Kidney epithelial cell (primary cell): ENCODE measurements at regions not wholly inside any gene's neighbourhood (a gene's known extent, or its start where the extent isn't known, plus 50 kb on each side); places are given as distances from the start of the nearest gene placed in this dataset.

Experiments
- DNase-seq: peaks from one replicate; pipeline ENCODE4 v3.0.0-alpha.2; 2010; ENCODE audit warnings: low read depth
- H3K27me3 ChIP-seq: 2 replicates; pipeline ENCODE4 v1.6.0; 2011; ENCODE audit warnings: low read length; ENCODE audit not compliant: control insufficient read depth, insufficient read depth
- H3K36me3 ChIP-seq: 2 replicates; pipeline ENCODE4 v1.5.1; 2011; ENCODE audit warnings: low read length; ENCODE audit not compliant: control insufficient read depth, insufficient read depth
- H3K4me3 ChIP-seq: 2 replicates; pipeline ENCODE4 v1.5.1; 2011; ENCODE audit warnings: low read depth, mild to moderate bottlenecking, control low read depth, low read length
- TF ChIP-seq, protein P1 (sequence below): IDR thresholded peaks from 2 replicates; pipeline ENCODE4 v1.5.1; 2011; ENCODE audit warnings: mild to moderate bottlenecking, moderate library complexity, low read length, control low read depth, inconsistent platforms; ENCODE audit not compliant: insufficient read depth, poor library complexity, severe bottlenecking

DNA sequence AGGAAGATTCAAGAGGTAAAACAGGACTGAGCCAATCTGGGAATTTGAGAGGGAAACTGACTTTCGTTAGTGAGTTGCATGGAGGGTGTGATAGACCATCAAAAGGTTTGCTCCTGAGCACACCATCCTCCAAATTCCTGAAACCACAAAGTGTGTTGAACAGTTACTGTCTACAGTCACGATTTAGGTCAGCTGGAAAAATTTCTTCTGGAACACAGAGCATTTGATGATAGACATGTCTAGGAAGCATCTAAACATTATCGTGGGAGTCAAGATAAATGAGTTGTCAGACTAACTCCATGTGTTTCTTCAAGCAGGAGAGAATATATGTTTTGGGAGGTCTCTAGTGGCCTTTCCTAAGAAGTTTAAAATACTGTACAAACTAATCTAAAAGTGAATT is 449.4 kb upstream of the SLC14A2 start:
- H3K27me3 ChIP-seq, result no peaks in the 10 kb centered on the region
- no peaks in the 10 kb centered on the region for H3K36me3 ChIP-seq
- TF ChIP-seq, protein P1, sequence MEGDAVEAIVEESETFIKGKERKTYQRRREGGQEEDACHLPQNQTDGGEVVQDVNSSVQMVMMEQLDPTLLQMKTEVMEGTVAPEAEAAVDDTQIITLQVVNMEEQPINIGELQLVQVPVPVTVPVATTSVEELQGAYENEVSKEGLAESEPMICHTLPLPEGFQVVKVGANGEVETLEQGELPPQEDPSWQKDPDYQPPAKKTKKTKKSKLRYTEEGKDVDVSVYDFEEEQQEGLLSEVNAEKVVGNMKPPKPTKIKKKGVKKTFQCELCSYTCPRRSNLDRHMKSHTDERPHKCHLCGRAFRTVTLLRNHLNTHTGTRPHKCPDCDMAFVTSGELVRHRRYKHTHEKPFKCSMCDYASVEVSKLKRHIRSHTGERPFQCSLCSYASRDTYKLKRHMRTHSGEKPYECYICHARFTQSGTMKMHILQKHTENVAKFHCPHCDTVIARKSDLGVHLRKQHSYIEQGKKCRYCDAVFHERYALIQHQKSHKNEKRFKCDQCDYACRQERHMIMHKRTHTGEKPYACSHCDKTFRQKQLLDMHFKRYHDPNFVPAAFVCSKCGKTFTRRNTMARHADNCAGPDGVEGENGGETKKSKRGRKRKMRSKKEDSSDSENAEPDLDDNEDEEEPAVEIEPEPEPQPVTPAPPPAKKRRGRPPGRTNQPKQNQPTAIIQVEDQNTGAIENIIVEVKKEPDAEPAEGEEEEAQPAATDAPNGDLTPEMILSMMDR, result no peak
- no peak for DNase-seq
- no peak overlapping the region for H3K4me3 ChIP-seq

DNA sequence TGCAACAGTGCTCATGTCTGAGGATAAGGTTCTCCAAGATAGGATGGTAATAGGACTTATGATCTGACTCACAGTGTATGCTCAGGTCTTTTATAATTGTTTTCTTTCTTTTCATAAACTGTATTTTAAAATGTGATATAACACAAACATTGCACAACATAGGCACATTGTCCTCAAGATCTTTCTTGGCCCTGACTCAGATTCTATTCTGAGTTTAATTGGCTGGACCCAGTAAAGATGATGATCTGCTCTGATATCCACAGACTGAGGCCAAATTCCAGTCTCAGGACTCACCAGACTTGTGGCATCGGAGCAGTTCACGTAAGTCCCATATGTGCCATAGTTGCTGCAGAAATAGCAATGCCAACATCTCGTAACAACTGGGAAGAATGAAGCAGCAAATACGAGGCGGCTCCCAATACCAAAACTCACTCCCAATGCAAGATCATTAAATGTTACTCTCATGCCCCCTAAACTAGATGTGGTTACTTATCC is 448.9 kb upstream of the SLC14A2 start:
- H3K36me3 ChIP-seq, result no peaks in the 10 kb centered on the region
- no peaks in the 10 kb centered on the region for H3K27me3 ChIP-seq
- DNase-seq, result peak; percentile 56
- H3K4me3 ChIP-seq, result no peak overlapping the region
- TF ChIP-seq, protein P1, result no peak

DNA sequence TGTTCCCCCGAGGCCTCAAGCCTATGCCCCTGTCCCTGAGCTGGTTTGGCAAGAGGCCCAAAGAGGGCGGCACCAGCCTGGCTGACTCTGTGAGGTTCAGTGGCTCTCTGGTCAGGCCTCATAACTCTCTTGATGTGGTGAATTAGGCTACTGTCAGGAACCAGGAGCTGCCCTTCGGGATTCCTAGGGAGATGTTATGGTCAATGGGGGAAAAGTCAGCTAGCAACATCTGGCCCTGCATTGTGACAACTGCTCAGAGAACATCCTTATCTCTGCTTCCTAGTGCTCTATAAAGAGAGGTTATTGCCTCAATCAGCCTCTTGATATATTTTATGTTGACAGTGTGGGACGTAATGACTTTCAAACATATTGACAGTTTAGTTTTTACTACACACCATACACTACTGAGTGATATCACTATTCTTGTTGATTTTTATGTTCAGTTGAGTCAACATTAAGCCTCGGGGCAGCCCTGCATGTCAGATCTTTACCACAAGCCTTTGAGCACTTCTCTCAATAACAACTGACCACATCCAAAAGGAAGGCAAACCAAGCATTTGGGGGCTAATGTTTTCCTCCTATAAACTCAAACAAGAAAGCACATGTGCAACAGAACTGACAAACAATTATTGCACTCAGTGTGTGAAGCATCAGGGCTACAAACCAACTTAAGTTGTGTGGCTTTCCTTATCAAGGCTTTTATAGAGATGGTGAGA is 448.3 kb upstream of the SLC14A2 start:
- H3K27me3 ChIP-seq, result no peaks in the 10 kb centered on the region
- H3K4me3 ChIP-seq, result no peak overlapping the region
- no peaks in the 10 kb centered on the region for H3K36me3 ChIP-seq
- DNase-seq, result no peak
- TF ChIP-seq, protein P1, result no peak

DNA sequence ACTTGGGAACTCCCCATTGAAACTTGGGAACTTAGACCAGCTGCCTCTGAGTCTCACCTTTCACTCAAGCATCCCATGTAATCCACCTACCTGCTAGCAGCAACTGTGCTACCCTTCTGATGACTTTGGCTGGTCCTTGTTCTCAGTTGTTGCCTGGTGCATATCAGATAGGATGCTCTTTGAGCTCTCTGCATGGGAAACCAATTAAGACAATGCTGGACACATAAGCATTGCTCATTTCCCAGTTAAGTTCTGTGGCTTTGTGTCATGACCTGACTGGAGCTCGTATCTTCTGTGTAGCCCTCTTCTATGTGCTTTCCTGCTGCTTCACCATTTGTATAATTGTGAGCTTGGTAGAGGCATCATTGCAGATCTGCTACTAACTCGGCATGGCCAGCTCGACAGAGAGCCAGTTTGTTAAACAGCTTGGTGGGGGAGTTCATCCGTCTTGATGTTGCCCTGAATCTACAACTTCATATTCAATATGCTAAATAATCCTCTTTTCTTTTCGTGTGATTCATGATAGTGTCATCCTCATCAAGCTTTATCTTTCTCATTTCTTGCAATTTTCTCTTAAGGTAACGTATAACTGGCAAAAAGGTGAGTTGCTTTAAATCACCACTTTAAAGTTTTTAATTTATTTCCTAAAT is 447.5 kb upstream of the SLC14A2 start:
- H3K27me3 ChIP-seq, result no peaks in the 10 kb centered on the region
- TF ChIP-seq, protein P1, result no peak
- no peak for DNase-seq
- no peaks in the 10 kb centered on the region for H3K36me3 ChIP-seq
- no peak overlapping the region for H3K4me3 ChIP-seq

DNA sequence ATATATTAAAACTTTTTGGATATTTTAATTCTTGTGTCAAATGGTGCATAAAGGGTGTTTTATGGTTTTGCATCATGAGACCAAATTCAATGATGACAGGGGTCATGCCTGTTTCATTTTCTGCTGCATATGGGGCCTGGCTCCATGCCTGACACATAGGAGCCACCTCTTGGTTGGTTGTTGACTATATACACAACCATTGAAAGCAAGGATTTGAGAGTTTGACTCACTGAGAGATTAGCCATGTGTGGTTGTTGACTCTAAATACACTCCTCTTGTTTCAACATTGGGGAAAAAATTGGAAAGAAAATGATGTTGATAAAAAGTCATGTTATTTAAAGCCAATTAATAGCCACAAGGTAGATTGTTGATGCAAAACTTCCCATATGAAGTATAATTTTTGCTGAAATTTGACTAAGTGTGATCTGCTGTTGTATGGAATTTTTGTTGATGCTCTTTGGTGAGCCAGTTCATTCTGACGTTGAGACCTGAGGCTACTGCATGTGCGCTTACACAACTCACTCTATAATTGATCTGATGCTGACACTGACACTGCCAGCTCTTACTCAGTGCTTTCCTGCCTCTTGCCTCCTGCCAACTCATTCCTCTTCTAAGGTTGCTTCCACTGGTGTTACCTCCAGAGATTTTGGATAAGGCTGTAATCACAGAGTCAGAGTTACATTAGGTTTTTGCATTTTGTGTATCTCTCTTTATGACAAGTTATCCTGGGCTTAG is 446.2 kb upstream of the SLC14A2 start:
- Histone ChIP-seq H3K27me3 (no peaks in the 10 kb centered on the region), H3K4me3 (no peak overlapping the region), H3K36me3 (no peaks in the 10 kb centered on the region)
- TF ChIP-seq, protein P1, result no peak
- DNase-seq, result no peak
